Body of pancreas (tissue), 4 donors: ENCODE measurements at regions not wholly inside any gene's neighbourhood (a gene's known extent, or its start where the extent isn't known, plus 50 kb on each side); places are given as distances from the start of the nearest gene placed in this dataset.

ENCODE experiments used
- ATAC-seq: fragments of 150-250 bp; one replicate; pipeline ENCODE4 v1.9.1; 2016
- DNase-seq, 4 donors: peaks; one replicate each; pipeline ENCODE4 v3.0.0-alpha.2; 2019
- H3K27ac ChIP-seq, 4 donors: fragments of 200-600 bp; sonication (generic); 1 replicate in 3 of 4; 2 replicates in 1 of 4; pipeline versions ENCODE4 v1.5.1 to v1.6.1; 2016 to 2019; ENCODE audit warnings: mild to moderate bottlenecking in 1 of 4, mixed read lengths in 1 of 4, moderate library complexity in 1 of 4
- H3K27me3 ChIP-seq, 2 donors: fragments of 200-600 bp; sonication (generic); one replicate each; pipeline ENCODE4 v1.6.0; 2016; ENCODE audit warnings: mild to moderate bottlenecking in 1 of 2
- H3K36me3 ChIP-seq, 2 donors: fragments of 200-600 bp; sonication (generic); replicated peaks in 1 of 2; 2 replicates each; pipeline ENCODE4 v1.5.1; 2016; ENCODE audit warnings: low read depth in 2 of 2; ENCODE audit not compliant: insufficient read depth in 1 of 2
- H3K4me1 ChIP-seq: fragments of 200-600 bp; sonication (generic); one replicate; pipeline ENCODE4 v1.6.0; 2016
- H3K4me3 ChIP-seq, 2 donors: fragments of 200-600 bp; sonication (generic); 1 replicate in 1 of 2; 2 replicates in 1 of 2; pipeline ENCODE4 v1.5.1; 2016 to 2019
- H3K9me3 ChIP-seq, 3 donors: fragments of 200-600 bp; sonication (generic); 1 replicate in 2 of 3; 2 replicates in 1 of 3; pipeline ENCODE4 v1.5.1; 2016
- CTCF ChIP-seq, 7 experiments: fragments of 450-650 bp in 4 of 7; fragments of 200-600 bp in 3 of 7; sonication (generic) in 3 of 7; IDR thresholded peaks; one replicate each; pipeline ENCODE4 v1.5.1; 2016 to 2019; ENCODE audit warnings: antibody characterized with exemption in 7 of 7
- POLR2A ChIP-seq, 3 donors: fragments of 450-650 bp; IDR thresholded peaks; one replicate each; pipeline ENCODE4 v1.6.1; 2016; ENCODE audit warnings: antibody characterized with exemption in 3 of 3, mild to moderate bottlenecking in 2 of 3
- WGBS, 2 donors: methylation state at CpG; one replicate each; pipeline ENCODE4 v1.1.5; 2017; 5-methylcytosine and 5-hydroxymethylcytosine counted together
- intact Hi-C: fragments of 100-400 bp; cut with DNase I; formaldehyde crosslinking; loops from one replicate; pipeline ENCODE4 v1.15.1; 2023

- 63 to 70% methylated on average over 3 of the region's 3 CpGs for WGBS, 2 donors
- TF ChIP-seq CTCF (IDR thresholded peaks at IDR 0.05), result no peak
- TF ChIP-seq POLR2A (IDR thresholded peaks at IDR 0.05), result no peak
- H3K4me3 ChIP-seq, result no peak overlapping the region
- no peaks in the 10 kb centered on the region for H3K27me3 ChIP-seq
- ATAC-seq, result no peak
- intact Hi-C loops, result no loop called here
- H3K27ac ChIP-seq, result no peak overlapping the region
- no peaks in the 10 kb centered on the region for H3K36me3 ChIP-seq
- H3K4me1 ChIP-seq, result no peaks in the 10 kb centered on the region
- DNase-seq, result no peak
- no peaks in the 10 kb centered on the region for H3K9me3 ChIP-seq
These were observed 110.0 kb upstream of the PSMD7 start for GRCh38 chr16:74186561-74186971.

DNA sequence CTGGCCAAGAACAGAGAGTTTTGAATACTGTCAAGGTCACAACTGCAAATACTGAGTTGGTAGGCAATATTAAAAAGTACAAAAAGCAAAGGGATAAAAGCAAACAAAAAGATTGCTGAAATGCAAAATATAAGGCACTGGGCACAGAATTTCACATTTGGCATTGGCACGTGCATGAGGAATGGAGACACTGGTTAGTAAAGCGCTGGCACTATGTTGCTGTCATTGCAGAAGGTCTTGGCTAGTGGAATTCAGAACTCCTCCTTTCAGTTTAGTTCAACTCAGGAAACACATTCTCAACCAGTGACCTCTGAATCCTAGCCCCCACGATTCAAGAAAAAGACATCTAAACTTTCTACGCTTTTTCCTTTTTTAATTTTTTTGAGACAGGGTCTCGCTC is 111.8 kb upstream of the PSMD7 start:
- no peak for TF ChIP-seq POLR2A (IDR thresholded peaks at IDR 0.05)
- no peak for TF ChIP-seq CTCF (IDR thresholded peaks at IDR 0.05)
- no peaks in the 10 kb centered on the region for H3K36me3 ChIP-seq
- H3K27ac ChIP-seq, result no peak overlapping the region
- H3K4me1 ChIP-seq, result no peaks in the 10 kb centered on the region
- H3K4me3 ChIP-seq, result no peak overlapping the region
- H3K27me3 ChIP-seq, result no peaks in the 10 kb centered on the region
- no peaks in the 10 kb centered on the region for H3K9me3 ChIP-seq
- WGBS, 2 donors, result 80 to 87% methylated on average over 5 of the region's 5 CpGs
- DNase-seq, result no peak
- intact Hi-C loops, result no loop called here
- ATAC-seq, result no peak

- intact Hi-C loops, result no loop called here
- no peak for ATAC-seq
- Histone ChIP-seq H3K27me3 (no peaks in the 10 kb centered on the region), H3K4me1 (no peaks in the 10 kb centered on the region), H3K4me3 (no peak overlapping the region), H3K36me3 (no peaks in the 10 kb centered on the region), H3K9me3 (no peaks in the 10 kb centered on the region), H3K27ac (no peak overlapping the region)
- 83 to 85% methylated on average over 4 of the region's 4 CpGs for WGBS, 2 donors
- DNase-seq, result no peak
- TF ChIP-seq CTCF (IDR thresholded peaks at IDR 0.05), result no peak
- no peak for TF ChIP-seq POLR2A (IDR thresholded peaks at IDR 0.05)
These were observed 112.8 kb upstream of the PSMD7 start for GRCh38 chr16:74183601-74184360.

DNA sequence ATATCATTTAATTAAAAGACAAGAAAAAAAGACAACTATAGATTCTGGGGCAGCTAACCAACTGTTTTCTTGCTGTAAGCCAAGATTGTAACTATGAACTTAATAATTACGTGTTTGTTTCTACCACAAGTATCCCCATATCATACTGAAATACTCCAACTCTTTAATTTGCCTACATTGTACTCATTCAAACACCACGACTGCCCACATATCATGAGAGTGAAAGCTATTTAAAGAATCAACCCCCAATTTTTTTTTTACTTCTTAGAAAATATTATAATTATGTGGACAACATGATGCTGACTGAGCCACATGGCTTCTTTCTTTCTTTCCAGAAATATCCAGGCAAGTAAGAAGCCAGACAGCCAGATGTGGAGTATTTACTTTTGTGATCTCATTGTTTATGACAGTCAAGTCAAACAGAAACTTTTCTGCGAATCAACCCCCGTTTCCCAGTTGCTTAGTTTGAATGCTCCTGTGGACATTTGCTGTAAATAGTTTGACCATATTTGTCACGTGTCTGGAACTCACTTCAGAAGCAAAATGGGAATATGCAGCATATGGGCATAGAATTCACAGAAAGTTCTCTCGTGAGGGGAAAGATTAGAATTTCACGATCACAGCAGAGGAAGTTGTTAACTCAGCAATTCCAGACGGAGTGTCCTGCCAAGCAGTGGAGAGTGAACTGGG is 126.8 kb upstream of the PSMD7 start:
- peak; percentile 48 for ATAC-seq

More for the DNA sequence above, 126.8 kb upstream of the PSMD7 start:
- WGBS, 2 donors, result 20% methylated on average over 8 of the region's 8 CpGs
- Histone ChIP-seq H3K27ac (no peak overlapping the region), H3K4me3 (no peak overlapping the region), H3K4me1 (no peaks in the 10 kb centered on the region), H3K27me3 (no peaks in the 10 kb centered on the region), H3K9me3 (no peaks in the 10 kb centered on the region), H3K36me3 (no peaks in the 10 kb centered on the region)
- intact Hi-C loops, result no loop called here
- peak in 1 of 4 donors; percentile 9 for DNase-seq
- no peak for TF ChIP-seq CTCF (IDR thresholded peaks at IDR 0.05)
- no peak for TF ChIP-seq POLR2A (IDR thresholded peaks at IDR 0.05)
